Loucy (cell line): ENCODE measurements at regions not wholly inside any gene's neighbourhood (a gene's known extent, or its start where the extent isn't known, plus 50 kb on each side); places are given as distances from the start of the nearest gene placed in this dataset.

ENCODE experiments used
- EZH2phosphoT487 ChIP-seq: fragments of 200-600 bp; IDR thresholded peaks from 2 replicates; pipeline ENCODE4 v1.6.1; 2018; ENCODE audit warnings: antibody characterized with exemption, mild to moderate bottlenecking, moderate library complexity, borderline replicate concordance
- TF ChIP-seq, protein P1 (sequence below): fragments of 200-600 bp; sonication (generic); conservative IDR thresholded peaks from 2 replicates; pipeline ENCODE4 v1.5.1; 2014; ENCODE audit warnings: mild to moderate bottlenecking, antibody characterized with exemption, low read length

DNA sequence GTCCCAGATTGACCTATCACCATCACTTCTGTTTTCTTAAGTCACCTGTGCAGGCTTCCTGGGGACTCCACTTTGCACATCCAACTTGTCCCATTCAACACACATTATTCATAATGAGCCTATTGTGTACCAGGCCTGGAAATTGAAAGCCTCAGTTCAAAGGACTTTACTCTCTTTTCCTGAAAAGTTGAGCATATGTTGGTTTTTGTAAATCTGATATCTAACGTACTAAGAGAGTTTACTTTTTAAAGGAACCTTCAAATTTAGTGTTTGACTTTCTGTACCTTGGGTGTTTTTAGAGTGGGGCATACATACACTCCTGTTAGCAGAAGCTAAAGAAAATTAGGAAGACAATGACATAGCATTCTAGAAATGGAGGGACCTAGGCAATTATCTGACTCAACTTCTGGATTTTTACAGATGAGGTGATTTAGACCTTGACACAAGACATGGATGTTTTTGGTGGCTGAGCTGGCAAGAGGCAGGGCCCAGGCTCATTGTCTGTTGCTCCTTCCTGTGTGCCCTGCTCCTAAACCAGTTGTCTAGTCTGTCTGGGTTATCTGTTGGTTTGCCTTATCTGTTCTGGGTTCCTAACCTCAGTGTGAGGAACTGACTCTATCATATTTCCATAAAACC, 336.5 kb downstream of the RPS6KC1 start:
- TF ChIP-seq, protein P1, sequence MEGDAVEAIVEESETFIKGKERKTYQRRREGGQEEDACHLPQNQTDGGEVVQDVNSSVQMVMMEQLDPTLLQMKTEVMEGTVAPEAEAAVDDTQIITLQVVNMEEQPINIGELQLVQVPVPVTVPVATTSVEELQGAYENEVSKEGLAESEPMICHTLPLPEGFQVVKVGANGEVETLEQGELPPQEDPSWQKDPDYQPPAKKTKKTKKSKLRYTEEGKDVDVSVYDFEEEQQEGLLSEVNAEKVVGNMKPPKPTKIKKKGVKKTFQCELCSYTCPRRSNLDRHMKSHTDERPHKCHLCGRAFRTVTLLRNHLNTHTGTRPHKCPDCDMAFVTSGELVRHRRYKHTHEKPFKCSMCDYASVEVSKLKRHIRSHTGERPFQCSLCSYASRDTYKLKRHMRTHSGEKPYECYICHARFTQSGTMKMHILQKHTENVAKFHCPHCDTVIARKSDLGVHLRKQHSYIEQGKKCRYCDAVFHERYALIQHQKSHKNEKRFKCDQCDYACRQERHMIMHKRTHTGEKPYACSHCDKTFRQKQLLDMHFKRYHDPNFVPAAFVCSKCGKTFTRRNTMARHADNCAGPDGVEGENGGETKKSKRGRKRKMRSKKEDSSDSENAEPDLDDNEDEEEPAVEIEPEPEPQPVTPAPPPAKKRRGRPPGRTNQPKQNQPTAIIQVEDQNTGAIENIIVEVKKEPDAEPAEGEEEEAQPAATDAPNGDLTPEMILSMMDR = no peak
- no peak for TF ChIP-seq EZH2phosphoT487
